Neuronal stem cell (in vitro differentiated cells): ENCODE measurements at regions not wholly inside any gene's neighbourhood (a gene's known extent, or its start where the extent isn't known, plus 50 kb on each side); places are given as distances from the start of the nearest gene placed in this dataset.
"Not testable (repeated sequence)": the region's sequence is repeated elsewhere in the genome, so short reads cannot be mapped to it uniquely, and the experiment has no call there.

Experiments used
- DNase-seq: peaks from one replicate; pipeline ENCODE4 v3.0.0-alpha.2; 2013; ENCODE audit warnings: low spot score
- H2AFZ ChIP-seq: one replicate; pipeline ENCODE4 v1.6.1; 2013; ENCODE audit warnings: mild to moderate bottlenecking, low read length, inconsistent platforms
- H2AK5ac ChIP-seq: 2 replicates; pipeline ENCODE4 v1.6.1; 2013; ENCODE audit warnings: low read depth, mild to moderate bottlenecking, inconsistent platforms, low read length, moderate library complexity, mixed read lengths
- H2BK120ac ChIP-seq: 2 replicates; pipeline ENCODE4 v1.6.1; 2013; ENCODE audit warnings: low read depth, mild to moderate bottlenecking, inconsistent platforms, low read length, moderate library complexity, mixed read lengths
- H2BK12ac ChIP-seq: one replicate; pipeline ENCODE4 v1.6.1; 2013; ENCODE audit warnings: low read length, inconsistent platforms
- H2BK15ac ChIP-seq: 2 replicates; pipeline ENCODE4 v1.6.1; 2013; ENCODE audit warnings: mild to moderate bottlenecking, low read length, inconsistent platforms, mixed read lengths
- H2BK5ac ChIP-seq: one replicate; pipeline ENCODE4 v1.6.1; 2013; ENCODE audit warnings: inconsistent platforms, mild to moderate bottlenecking, low read length, moderate library complexity
- H3K14ac ChIP-seq: one replicate; pipeline ENCODE4 v1.6.1; 2013; ENCODE audit warnings: low read length, inconsistent platforms
- H3K18ac ChIP-seq: 2 replicates; pipeline ENCODE4 v1.6.1; 2013; ENCODE audit warnings: low read length, inconsistent platforms
- H3K23ac ChIP-seq: 2 replicates; pipeline ENCODE4 v1.6.1; 2013; ENCODE audit warnings: low read depth, mild to moderate bottlenecking, mixed read lengths, low read length, inconsistent platforms; ENCODE audit not compliant: poor library complexity
- H3K27ac ChIP-seq: replicated peaks from 3 replicates; pipeline ENCODE4 v1.5.1; 2013; ENCODE audit warnings: low read length, inconsistent platforms
- H3K27me3 ChIP-seq, 3 experiments: 2 replicates each; pipeline ENCODE4 v1.6.1; 2013; ENCODE audit warnings: low read length in 3 of 3, mild to moderate bottlenecking in 2 of 3, inconsistent platforms in 1 of 3, low read depth in 1 of 3, mixed read lengths in 1 of 3, moderate library complexity in 1 of 3; ENCODE audit not compliant: control insufficient read depth in 3 of 3, insufficient read depth in 3 of 3
- H3K36me3 ChIP-seq, 2 donors: replicated peaks in 1 of 2; 2 replicates each; pipeline ENCODE4 v1.6.1; 2013; ENCODE audit warnings: low read length in 2 of 2; ENCODE audit not compliant: control insufficient read depth in 2 of 2, insufficient read depth in 2 of 2
- H3K4ac ChIP-seq: 2 replicates; pipeline ENCODE4 v1.6.1; 2013; ENCODE audit warnings: inconsistent platforms, mild to moderate bottlenecking, low read length, moderate library complexity
- H3K4me1 ChIP-seq, 2 donors: 1 replicate in 1 of 2; 2 replicates in 1 of 2; pipeline ENCODE4 v1.6.1; 2013; ENCODE audit warnings: low read length in 2 of 2, low read depth in 1 of 2; ENCODE audit not compliant: control insufficient read depth in 2 of 2, insufficient read depth in 1 of 2
- H3K4me2 ChIP-seq: one replicate; pipeline ENCODE4 v1.6.1; 2013; ENCODE audit warnings: mild to moderate bottlenecking, low read length, inconsistent platforms; ENCODE audit not compliant: insufficient read depth, poor library complexity, severe bottlenecking
- H3K4me3 ChIP-seq, 2 donors: 2 replicates each; pipeline ENCODE4 v1.5.1; 2013; ENCODE audit warnings: low read length in 2 of 2, mild to moderate bottlenecking in 2 of 2, inconsistent platforms in 1 of 2, moderate library complexity in 1 of 2
- H3K79me1 ChIP-seq: one replicate; pipeline ENCODE4 v1.6.1; 2013; ENCODE audit warnings: low read depth, mild to moderate bottlenecking, inconsistent platforms, low read length, moderate library complexity
- H3K9ac ChIP-seq: one replicate; pipeline ENCODE4 v1.6.1; 2013; ENCODE audit warnings: mild to moderate bottlenecking, low read depth, low read length, inconsistent platforms; ENCODE audit not compliant: poor library complexity
- H3K9me3 ChIP-seq, 2 donors: replicated peaks in 1 of 2; 2 replicates each; pipeline versions ENCODE3 to v1.6.1; 2013; ENCODE audit warnings: low read length in 2 of 2, mild to moderate bottlenecking in 2 of 2, inconsistent platforms in 1 of 2, low read depth in 1 of 2, mixed read lengths in 1 of 2, moderate library complexity in 1 of 2; ENCODE audit not compliant: control insufficient read depth in 2 of 2, insufficient read depth in 1 of 2
- H4K8ac ChIP-seq: one replicate; pipeline ENCODE4 v1.6.1; 2013; ENCODE audit warnings: low read depth, mild to moderate bottlenecking, inconsistent platforms, low read length, moderate library complexity
- H4K91ac ChIP-seq: one replicate; pipeline ENCODE4 v1.6.1; 2013; ENCODE audit warnings: low read length, low read depth, mild to moderate bottlenecking, inconsistent platforms; ENCODE audit not compliant: poor library complexity
- WGBS, 2 donors: extraction: QIAGEN DNeasy Blood & Tissue Kit; methylation state at CpG; one replicate each; pipeline ENCODE4 v1.1.7; 2013; ENCODE audit warnings: missing lambda C conversion rate in 2 of 2, mixed read lengths in 1 of 2; ENCODE audit not compliant: insufficient read length in 2 of 2, insufficient replicate concordance in 1 of 2; ENCODE audit errors: extremely low coverage in 2 of 2; 5-methylcytosine and 5-hydroxymethylcytosine counted together

- H2BK12ac ChIP-seq, H2BK15ac ChIP-seq, H3K9me3 ChIP-seq, H2BK5ac ChIP-seq, H3K4me3 ChIP-seq, DNase-seq, H3K9ac ChIP-seq, H3K23ac ChIP-seq, H3K18ac ChIP-seq, H3K4ac ChIP-seq, H3K79me1 ChIP-seq, H2AK5ac ChIP-seq, H2AFZ ChIP-seq, H4K8ac ChIP-seq, H3K27ac ChIP-seq, H2BK120ac ChIP-seq, H3K4me2 ChIP-seq, H3K36me3 ChIP-seq, H3K4me1 ChIP-seq, H3K14ac ChIP-seq, H3K27me3 ChIP-seq, H4K91ac ChIP-seq: not testable (repeated sequence)
- no CpG with 5 or more reads among the region's 3 CpGs for WGBS, 2 donors
Observed at GRCh38 chr22:12579655-12580054, 2948.3 kb upstream of the OR11H1 start.

DNA sequence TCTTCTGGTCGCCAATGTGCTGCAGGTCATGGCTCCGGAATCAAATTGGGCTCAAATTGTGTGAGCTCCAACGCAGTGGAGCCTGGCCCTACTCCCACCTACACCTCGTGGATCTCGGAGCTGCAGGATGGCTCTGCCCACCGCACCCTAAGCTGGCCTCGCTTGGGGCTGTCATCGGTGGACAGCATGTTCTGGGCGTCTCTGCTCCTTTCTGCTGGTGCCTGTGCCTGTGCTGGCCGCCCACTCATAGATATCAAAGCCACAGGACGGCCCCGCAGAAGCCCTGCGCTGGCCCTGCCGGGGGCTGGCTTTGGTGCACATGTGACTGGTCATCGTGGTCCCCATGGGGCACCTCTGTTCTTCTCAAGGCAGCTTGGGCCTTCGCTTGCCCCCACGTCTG is 2943.5 kb upstream of the OR11H1 start:
- H3K27ac ChIP-seq = not testable (repeated sequence)

GRCh38 chr22:12584874-12585273 is 2943.1 kb upstream of the OR11H1 start:
- not testable (repeated sequence) for H3K27ac ChIP-seq, H2BK120ac ChIP-seq, H3K4me1 ChIP-seq, H4K91ac ChIP-seq, DNase-seq, H3K14ac ChIP-seq, H3K9ac ChIP-seq, H2BK15ac ChIP-seq, H3K4me2 ChIP-seq, H3K9me3 ChIP-seq, H3K36me3 ChIP-seq, H3K27me3 ChIP-seq, H3K18ac ChIP-seq, H3K4ac ChIP-seq, H3K4me3 ChIP-seq, H2AK5ac ChIP-seq, H2AFZ ChIP-seq, H2BK12ac ChIP-seq, H2BK5ac ChIP-seq, H3K23ac ChIP-seq, H3K79me1 ChIP-seq, H4K8ac ChIP-seq
- WGBS, 2 donors = no CpG with 5 or more reads among the region's 5 CpGs

More for the DNA sequence above, 2943.5 kb upstream of the OR11H1 start:
- not testable (repeated sequence) for H2AK5ac ChIP-seq, DNase-seq, H3K23ac ChIP-seq, H2BK12ac ChIP-seq, H4K8ac ChIP-seq, H3K9ac ChIP-seq, H2BK120ac ChIP-seq, H3K4me3 ChIP-seq, H3K27me3 ChIP-seq, H2AFZ ChIP-seq, H2BK15ac ChIP-seq, H3K18ac ChIP-seq, H2BK5ac ChIP-seq, H3K4me2 ChIP-seq, H3K36me3 ChIP-seq, H3K4me1 ChIP-seq, H3K79me1 ChIP-seq, H3K4ac ChIP-seq, H4K91ac ChIP-seq, H3K9me3 ChIP-seq, H3K14ac ChIP-seq
- no CpG with 5 or more reads among the region's 17 CpGs for WGBS, 2 donors

GRCh38 chr22:12595724-12596123 is 2932.3 kb upstream of the OR11H1 start:
- H3K4me1 ChIP-seq, H2BK120ac ChIP-seq, H3K79me1 ChIP-seq, H3K27me3 ChIP-seq, H3K23ac ChIP-seq, H4K8ac ChIP-seq, H3K27ac ChIP-seq, H2BK5ac ChIP-seq, H2BK15ac ChIP-seq, H3K4ac ChIP-seq, H3K4me3 ChIP-seq, H2BK12ac ChIP-seq, H3K9me3 ChIP-seq, H2AK5ac ChIP-seq, DNase-seq, H3K14ac ChIP-seq, H2AFZ ChIP-seq, H3K18ac ChIP-seq, H3K36me3 ChIP-seq, H3K4me2 ChIP-seq, H3K9ac ChIP-seq, H4K91ac ChIP-seq: not testable (repeated sequence)
- WGBS, 2 donors = no CpG with 5 or more reads among the region's 13 CpGs
